8988T (cell line): ENCODE measurements at regions not wholly inside any gene's neighbourhood (a gene's known extent, or its start where the extent isn't known, plus 50 kb on each side); places are given as distances from the start of the nearest gene placed in this dataset.
"Not testable (repeated sequence)": the region's sequence is repeated elsewhere in the genome, so short reads cannot be mapped to it uniquely, and the experiment has no call there.

ENCODE experiments used
- DNase-seq: peaks from one replicate; pipeline ENCODE4 v3.0.0; 2011

DNA sequence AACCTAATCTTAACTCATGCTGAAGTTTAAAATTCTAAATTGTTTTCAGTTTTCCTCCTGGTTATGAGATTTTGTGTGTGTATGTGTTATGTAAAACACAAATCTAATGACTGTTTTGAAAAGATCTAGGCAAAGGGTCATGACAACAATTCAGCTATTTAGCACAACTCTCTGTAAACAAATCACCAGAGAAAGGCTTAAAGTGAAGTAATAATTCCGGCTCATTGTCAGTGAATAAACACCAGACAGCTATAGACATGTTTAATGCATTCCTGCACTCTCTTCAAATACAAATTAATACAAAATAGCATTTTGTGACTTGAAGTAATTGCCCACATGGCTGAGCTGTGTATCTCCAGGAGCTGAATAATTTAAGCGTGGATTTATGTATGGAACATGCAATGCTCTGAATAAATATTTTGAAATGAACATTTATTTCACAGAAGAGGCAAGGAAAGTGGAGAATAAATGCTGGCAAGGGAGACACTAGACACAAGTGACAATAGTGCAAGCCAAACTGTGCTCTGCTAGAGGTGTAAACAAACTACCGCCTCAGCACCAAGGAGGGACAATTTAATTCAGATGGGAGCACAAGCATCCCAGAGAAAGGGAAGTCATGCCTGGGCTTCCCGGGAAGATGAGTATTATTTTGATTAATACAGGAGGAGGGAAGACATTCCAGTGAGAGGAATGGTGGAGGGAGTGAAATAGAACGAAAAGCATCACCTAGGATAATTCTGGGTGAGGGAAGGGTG is 133.6 kb upstream of the XPO1 start:
- no peak for DNase-seq

DNA sequence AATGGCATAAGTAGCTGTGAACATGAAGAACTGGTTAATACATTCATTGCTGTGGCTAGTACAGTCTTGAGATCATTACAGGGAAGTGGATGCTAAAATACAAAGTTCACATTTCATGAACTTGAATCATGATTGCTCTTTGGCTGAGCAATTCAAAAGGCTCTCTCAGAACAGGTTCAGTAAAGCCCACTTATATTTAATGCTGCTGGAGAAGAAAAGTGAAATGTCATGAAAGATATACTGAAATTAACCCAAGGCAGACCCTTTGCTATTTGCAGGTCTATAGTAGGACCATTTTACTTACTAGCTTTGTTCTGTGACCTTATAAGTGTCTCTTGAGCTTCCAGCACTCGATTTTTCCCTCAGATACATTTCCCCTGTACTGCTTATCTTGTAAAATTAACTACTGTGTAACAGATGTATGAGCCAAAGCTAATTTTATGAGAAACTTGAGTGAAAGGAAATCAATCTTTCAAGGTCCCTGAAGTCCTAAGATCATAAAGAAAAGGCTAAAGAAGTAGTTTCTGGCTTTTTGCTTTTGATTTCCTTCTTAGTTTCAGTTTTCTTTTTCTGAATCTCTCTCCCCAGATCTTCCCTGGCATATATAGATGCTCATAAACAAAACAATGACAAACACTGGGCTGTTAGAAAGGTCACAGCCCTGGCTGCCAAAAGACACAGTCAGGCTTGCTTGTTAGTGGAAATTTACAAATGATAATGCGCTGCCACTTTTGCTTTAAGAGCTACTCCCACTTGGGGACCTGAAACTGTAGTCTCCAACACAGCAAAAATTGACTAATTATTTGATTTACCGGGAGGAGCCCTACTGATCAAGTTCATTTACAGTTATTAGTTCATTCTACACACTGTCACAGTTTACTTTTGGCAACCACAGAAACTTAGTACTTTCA is 132.7 kb upstream of the XPO1 start:
- DNase-seq = no peak

DNA sequence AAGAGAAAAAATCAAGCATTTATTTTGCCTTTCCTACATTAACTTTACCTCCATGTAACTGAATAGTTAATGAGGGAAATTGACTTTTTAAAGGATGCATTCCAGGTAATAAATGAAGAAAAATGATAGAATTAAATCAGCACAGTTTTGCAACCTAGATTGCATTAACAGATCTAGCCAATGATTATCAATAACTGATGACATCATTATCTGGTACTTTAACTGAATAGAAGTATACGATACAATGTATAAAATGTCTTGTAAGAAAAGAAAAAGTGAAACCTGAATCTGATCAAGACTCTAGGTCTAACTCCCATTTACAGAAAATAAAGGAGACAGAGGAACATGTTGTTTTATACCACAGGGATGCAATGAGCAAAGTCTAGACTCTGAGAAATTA is 126.0 kb upstream of the XPO1 start:
- DNase-seq = no peak

DNA sequence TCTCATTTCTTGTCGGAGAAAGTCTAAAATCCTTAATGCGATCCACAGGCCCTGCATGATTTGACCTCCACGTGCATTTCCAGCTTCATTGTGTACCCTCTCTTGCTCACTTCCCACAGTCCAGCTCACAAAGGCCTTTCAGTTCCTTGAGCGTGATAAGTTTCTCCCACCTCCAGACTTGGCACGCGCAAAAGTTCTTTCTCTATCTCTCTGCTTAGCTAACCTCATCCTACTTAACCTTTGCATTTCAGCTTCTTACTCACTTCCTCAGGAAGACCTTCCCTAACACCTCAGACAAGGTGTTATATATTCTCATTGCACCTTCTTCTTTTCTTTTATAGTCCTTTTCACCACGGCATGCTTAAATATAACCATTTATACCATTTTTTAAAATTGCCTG is 124.8 kb upstream of the XPO1 start:
- no peak for DNase-seq

DNA sequence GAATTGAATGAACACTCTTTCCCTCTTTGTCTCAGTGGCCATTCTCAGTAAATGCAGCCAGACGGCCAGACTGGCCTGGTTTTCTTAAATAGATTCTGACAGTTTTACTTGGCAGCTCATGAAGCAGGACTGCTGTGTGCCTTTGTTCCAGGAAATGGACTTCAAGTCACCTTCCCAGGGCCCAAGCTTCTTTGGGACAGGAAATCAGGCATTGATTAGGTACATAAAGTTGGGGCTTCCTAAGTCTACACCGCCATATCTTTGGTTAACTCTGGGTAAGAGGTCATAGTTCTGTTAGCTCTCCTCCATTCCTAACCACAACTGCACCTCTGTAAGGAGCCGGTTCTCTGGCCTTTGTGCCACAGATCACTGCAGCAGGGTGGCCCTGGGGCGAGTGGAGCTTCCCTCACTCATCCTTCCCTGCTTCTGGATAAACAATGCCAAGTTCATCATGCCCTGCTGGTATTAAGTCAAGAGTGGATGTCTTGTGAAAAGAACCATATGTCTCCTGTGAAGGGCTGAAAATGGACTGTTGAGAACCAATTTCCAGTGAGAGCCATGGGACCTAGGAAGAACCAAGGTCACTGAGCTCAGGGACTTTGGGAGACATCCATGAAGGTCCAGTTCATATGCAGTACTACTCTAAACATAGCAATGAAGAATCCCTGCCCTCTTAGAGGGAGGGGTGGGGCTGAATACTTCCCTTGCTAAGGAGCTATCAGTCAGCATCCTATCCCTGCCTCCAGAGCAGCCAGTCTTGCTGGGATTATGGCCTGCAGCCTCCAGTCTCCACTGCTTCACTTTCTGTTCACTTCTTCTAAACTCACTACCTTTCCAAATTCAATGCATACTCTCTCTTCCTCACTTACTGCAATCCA is 122.6 kb upstream of the XPO1 start:
- DNase-seq = no peak

DNA sequence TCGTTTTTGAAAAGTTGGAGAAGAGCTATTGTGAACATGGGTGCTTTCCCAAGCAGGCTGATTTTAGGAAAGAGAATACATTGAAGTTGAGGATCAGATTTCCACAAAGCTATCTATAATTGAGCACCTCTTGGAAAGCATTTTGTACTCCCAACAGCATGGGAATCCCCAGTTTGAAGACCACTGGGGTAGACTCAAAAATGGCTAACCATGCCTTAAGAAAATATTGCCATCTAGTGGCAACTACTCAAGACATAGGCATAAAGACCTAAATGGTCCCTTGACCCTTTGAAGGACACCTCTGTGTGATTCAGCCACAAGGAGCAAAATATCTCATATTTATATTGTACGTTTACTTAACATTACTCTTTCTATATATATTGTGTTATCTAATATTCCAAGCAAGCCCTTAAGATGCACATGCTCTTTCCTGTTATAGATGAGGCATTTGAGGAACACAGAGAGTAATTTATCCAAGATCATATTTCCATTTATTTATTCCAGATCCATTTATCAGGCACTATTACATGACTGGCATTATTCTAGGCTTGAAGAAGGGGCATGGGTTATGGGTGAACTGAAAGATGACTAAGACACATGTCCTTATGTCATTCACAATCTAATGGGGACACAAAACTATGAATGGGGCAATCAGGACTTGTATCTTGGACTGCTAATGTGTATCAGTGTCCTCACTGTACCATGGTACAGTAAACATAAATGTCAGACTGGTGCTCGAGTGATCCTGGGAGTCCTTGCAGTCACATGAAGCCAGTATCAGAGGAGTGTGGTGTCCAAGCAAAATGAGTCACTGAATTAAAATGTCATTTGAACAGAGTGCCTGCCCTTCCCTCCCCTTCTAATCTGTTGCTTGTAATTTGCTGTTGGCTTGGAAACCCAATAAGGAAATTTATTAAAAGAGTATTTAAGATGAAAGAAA is 121.0 kb upstream of the XPO1 start:
- DNase-seq = no peak

DNA sequence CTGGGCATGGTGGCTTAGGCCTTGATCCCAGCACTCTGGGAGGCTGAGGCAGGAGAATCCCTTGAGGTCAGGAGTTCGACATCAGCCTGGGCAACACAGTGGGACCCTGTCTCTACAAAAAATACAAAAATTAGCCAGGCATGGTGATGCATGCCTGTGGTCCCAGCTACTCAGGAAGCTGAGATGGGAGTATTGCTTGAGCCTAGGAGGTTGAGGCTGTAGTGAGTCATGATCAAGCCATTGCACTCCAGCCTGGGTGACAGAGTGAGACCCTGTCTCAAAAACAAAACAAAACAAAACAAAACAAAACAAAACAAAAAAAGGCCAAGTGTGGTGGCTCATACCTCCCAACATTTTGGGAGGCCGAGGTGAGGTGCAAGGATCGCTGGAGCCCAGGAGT is 111.8 kb upstream of the XPO1 start:
- DNase-seq = not testable (repeated sequence)

DNA sequence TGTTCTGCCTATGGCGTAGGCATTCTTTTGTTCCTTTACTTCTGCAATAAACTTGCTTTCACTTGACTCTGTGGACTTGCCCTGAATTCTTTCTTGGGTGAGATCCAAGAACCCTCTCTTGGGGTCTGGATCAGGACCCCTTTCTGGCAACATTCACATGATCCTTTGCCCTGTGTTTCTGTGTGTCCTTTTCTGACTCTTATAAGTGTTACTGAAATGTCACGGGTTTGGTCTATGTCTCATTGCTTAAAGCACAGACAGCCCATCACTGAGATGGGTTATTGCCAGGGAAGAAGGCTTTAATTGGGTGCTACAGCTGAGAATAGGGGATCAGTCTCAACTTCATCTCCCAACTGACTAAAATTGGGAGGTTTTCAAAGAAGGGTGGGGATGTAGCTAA is 110.9 kb upstream of the XPO1 start:
- DNase-seq = no peak

DNA sequence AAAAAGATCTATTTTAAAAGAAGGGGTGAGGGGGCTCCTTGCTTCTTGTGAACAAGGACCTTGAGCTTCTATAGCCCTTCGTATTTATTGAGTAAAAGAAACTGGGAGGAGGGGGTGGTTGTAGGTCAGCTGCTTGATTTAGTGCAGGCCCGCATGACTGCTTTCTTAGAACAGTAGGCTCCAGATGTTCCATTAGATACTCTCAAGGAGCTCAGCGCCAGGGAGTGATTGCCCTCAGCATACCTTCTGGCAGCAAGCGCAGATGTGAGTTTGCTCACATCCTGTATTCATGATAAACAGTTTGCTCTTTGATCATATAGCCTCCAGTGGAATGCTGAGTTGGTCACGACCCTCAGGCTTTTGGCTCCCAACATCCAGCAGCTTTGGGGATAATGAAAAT is 108.9 kb upstream of the XPO1 start:
- no peak for DNase-seq

DNA sequence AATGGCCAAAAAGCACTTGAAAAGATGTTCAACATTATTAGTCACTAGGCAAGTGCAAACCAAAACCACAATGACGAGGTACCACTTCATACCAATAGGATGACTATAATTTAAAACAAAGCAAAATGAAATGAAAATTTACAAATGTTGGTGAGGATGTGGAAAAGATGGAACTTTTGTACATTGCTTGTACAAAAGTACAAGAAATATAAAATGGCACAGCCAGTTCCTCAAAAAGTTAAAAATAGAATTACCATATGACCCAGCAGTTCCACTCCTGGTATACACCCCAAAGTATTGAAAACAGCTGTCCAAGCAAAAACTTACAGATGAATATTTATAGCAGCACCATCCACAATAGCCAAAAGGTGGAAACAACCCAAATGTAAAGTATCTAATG is 107.8 kb upstream of the XPO1 start:
- DNase-seq = no peak

DNA sequence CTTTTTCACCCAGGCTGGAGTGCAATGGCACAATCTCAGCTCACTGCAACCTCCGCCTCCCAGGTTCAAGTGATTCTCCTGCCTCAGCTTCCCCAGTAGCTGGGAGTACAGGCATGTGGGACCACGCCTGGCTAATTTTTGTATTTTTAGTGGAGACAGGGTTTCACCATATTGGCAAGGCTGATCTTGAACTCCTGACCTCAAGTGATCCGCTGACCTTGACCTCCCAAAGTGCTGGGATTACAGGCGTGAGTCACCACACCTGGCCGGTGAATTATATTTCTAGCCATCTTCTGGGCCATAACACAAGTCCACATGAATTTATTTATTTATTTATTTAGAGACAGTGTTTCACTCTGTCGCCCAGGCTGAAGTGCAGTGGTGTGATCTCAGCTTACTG is 105.0 kb upstream of the XPO1 start:
- not testable (repeated sequence) for DNase-seq

DNA sequence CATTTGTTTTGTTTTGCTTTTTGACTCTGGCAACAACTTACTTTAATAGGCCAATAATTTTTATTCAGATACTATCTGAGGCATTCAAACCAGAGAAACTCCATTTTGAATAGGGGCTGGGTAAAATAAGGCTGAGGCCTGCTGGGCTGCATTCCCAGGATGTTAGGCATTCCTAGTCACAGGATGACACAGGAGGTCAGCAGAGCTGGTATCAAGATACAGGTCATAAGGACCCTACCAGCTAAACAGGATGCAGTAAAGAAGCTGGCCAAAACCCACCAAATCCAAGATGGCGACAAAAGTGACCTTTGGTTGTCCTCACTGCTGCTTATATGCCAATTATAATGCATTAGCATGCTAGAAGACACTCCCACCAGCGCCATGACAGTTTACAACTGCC is 102.2 kb upstream of the XPO1 start:
- DNase-seq = no peak

DNA sequence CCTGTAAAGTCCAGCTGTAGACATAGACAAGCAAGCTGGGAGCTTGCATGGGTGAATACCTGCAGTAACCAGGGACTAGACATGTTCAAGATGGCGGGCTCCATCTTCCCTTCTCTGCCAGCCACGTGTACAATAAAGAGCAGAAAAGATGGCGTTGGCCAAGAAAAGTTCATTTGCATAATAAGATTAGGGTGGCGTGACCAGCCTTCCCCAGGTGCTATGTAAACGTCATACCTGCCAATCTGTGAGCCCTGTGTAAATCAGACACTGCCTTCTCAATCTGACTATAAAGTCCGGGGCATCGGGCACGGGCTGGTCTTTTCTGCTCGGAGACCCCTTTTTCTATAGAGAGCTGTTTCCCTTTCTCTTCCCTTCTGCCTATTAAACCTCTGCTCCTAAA is 101.6 kb upstream of the XPO1 start:
- no peak for DNase-seq

DNA sequence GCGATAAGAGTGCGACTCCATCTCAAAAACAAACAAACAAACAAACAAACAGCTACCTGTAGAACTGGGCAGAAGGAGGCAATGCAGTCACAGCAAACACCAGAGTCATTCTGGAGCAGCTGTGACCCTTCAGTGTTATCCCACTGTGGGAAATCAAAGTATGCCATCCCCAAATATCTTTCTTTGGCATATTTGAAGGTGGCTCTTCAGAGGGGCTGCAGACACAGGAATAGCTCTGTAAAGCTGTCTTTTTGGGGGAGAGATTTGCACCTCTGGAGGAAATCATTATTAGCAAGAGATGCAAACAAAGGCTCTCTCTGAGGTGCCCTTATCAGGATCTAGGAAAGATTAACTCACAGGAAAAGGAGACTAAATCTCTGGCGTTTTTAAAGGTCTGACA is 98.5 kb upstream of the XPO1 start:
- no peak for DNase-seq

DNA sequence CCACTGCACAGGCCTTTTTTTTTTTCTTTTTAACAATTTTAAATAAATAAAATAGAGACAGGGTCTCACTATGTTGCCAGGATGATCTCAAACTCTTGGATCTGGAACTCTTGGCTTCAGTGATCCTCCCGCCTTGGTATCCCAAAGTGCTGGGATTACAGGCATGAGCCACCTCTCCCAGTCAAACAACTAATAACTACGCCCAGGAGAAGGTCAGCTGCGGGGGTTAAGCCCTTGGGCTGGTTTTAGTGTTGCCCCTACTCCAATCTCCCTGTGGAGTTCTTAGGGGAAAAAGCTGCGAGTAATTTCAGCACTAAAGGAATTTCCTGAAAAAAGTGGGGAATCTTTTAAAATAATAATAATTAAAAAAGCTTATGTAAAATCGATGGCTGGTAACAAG is 96.4 kb upstream of the XPO1 start:
- DNase-seq = no peak

DNA sequence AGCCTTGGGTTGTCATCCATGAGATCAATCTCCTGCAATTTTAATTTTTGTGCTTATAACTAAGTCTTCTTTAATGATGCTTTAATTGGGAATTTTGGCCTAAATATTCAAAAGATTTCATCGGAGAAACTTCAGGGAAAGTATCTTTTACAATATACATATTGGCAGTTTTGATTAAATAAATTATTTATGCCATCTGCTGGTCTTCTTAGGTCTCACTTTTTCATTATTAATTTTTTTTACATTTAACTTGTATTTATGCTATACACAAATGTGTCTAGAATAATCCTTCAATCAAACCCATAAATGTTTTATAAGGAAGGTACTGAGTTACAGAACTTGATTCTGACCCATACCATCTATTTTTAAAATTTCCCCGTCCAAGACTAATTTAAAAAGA is 95.1 kb upstream of the XPO1 start:
- DNase-seq = no peak

DNA sequence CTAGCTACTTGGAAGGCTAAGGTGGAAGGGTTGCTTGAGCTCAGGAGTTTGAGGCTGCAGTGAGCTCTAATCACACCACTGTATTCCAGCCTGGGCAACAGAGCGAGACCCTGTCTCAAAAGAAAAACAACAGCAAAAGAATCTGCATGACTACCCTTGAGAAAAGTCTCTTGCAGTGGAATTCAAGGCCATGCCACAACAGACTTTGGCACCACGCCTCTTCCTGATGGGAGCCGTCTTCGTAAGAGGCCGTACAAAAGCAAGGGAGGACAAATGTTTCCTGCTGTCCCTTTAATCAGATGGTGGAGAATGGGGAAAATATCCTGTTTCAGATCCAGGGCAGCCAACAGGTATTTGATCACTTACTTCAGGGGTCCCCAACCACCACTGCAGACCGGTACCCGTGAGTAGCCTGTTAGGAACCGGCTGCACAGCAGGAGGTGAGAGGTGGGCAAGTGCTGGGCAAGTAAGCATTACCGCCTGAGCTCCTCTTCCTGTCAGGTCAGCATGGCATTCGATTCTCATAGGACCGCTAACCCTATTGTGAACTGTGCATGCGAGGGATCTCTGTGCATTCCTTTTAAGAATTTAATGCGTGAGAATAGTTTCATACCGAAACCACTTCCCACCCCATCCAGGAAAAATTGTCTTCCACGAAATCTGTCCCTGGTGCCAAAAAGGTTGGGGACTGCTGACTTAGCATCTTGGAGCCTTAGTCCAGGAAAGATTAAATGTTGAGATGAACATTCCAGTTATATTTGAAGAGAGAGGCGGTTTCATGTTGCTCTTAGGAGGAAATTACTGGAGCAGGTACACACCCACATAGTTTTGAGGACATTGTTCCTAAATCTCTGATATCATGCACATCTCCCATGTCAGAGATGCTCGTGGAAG is 94.4 kb upstream of the XPO1 start:
- DNase-seq = no peak

DNA sequence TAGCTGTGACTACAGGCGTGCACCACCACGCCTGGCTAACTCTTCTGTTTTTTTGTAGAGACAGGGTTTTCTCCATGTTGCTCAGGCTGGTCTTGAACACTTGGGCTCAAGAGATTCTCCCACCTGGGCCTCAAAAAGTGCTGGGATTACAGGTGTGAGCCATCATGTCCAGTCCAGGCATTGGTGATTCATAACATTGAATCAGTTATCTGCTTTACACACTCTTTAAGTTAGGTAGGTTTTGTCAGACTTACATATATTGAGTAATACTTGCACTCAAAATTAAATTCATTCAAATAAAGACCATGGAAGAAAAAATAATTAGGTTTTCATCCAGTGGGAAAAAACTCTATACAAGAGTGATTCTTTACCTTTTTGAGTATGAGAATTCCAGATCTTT is 93.2 kb upstream of the XPO1 start:
- no peak for DNase-seq

DNA sequence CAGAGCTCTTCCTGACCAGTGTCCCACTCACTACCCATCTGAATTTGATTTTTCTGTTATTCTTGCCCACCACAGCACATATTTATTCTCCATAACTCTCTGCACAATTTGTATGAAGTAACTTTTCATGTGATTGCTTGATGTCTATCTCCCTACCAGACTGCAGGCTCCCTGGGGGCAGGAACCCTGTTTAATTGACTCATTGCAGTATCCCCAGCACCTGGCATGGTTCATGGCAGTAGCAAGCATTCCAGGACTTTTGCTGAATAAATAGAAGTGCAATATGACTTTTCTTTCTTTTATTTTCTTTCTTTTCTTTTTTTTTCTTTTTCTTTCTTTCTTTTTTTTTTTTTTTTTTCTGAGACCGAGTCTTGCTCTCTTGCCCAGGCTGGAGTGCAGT is 88.7 kb upstream of the XPO1 start:
- DNase-seq = no peak

DNA sequence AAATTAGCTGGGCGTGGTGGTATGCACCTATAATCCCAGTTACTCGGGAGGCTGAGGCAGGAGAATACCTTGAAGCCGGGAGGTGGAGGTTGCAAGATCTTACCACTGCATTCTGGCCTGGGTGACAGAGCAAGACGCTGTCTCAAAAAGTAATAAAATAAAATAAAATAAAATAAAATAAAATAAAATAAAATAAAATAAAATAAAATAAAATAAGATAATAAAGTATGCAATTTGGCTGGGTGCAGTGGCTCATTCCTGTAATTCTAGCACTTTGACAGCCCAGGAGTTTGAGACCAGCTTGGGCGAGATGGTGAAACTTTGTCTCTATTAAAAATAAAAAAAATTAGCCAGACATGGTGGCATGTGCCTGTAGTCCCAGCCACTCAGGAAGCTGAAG is 85.6 kb upstream of the XPO1 start:
- no peak for DNase-seq
